ENCODE measurements at regions not wholly inside any gene's neighbourhood (a gene's known extent, or its start where the extent isn't known, plus 50 kb on each side); places are given as distances from the start of the nearest gene placed in this dataset.

DNA sequence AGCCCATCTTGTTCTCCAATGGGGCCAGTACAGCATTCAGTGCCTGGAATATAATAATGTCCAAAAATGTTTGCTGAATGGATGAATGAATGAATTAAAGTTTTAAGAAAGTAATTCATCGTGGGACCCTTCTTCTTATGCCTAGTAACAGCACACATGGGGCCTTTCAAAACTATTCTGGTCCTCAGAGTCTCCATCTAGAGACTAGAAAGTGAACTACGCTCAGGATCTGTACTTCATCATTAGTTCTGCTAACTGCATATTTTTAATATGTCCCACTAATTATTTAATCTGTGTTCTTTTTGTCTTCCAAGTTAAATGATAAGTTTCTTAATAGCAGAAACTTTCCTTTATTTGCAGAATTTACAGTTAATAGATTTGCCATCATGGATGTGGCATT, 172.5 kb downstream of the SMAD2 start:
- no peak for DNase-seq
- Histone ChIP-seq H3K9me3 (ENCODE audit: control insufficient read depth in 2 of 2, insufficient read depth in 1 of 2, low read depth in 1 of 2, low read length in 1 of 2) (peaks cover 0 to 2% of the 10 kb centered on the region in 2 donors), H3K36me3 (ENCODE audit: control insufficient read depth in 3 of 3, insufficient read depth in 2 of 3, low read depth in 1 of 3, low read length in 3 of 3) (no peaks in the 10 kb centered on the region), H3K4me3 (ENCODE audit: low read depth in 1 of 3, low read length in 3 of 3) (no peak overlapping the region), H3K27ac (ENCODE audit: low read depth in 1 of 3, low read length in 2 of 3) (no peak overlapping the region), H3K27me3 (ENCODE audit: control insufficient read depth in 3 of 3, insufficient read depth in 3 of 3, low read length in 3 of 3) (peaks cover 0 to 4% (median 3%) of the 10 kb centered on the region in 3 donors), H3K4me1 (ENCODE audit: control insufficient read depth in 3 of 3, insufficient read depth in 2 of 3, low read depth in 1 of 3, low read length in 2 of 3) (no peaks in the 10 kb centered on the region)
- no peak for FAIRE-seq
- 58 to 65% (median 61%) methylated on average over 2 of the region's 2 CpGs for WGBS, 3 donors

DNA sequence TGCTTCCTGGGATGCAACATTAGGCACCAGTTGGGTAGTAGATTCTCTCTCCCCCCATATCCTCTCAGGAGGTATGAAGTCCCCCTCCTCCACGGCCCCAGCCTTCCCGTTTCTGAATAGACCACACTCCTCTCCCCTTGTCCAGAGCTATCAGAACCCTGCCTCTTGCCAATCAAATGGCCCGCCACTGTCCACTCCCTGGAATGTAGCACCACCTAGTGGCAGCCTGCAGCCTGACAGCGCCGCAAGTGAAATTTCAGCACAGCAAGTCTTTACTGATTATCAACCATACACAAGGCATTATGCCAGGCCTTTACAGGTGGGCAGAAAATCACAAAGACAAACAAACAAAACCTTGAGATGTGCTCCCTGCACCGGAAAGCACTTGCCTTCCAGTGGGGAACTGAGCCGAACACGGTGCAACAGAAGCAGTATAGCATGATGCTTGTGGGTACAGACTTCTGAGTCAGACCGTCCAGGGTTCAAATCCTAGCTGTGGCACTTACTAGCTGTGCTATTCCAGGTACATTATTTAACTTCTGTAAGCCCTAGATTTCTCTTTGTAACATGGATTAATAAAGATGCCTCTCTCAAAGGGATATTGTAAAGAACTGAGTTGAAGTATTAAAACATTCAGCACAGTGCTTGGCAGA, 174.0 kb downstream of the SMAD2 start:
- peaks cover 0 to 2% of the 10 kb centered on the region in 2 donors for H3K9me3 ChIP-seq (ENCODE audit: control insufficient read depth in 2 of 2, insufficient read depth in 1 of 2, low read depth in 1 of 2, low read length in 1 of 2)
- 16 to 23% (median 18%) methylated on average over 9 of the region's 9 CpGs for WGBS, 3 donors
- H3K27me3 ChIP-seq (ENCODE audit: control insufficient read depth in 3 of 3, insufficient read depth in 3 of 3, low read length in 3 of 3) = peaks cover 0 to 4% (median 3%) of the 10 kb centered on the region in 3 donors
- H3K36me3 ChIP-seq (ENCODE audit: control insufficient read depth in 3 of 3, insufficient read depth in 2 of 3, low read depth in 1 of 3, low read length in 3 of 3) = no peaks in the 10 kb centered on the region
- DNase-seq (peak; percentile 45 to 62), FAIRE-seq (no peak)
- no peak overlapping the region for H3K27ac ChIP-seq (ENCODE audit: low read depth in 1 of 3, low read length in 2 of 3)
- H3K4me1 ChIP-seq (ENCODE audit: control insufficient read depth in 3 of 3, insufficient read depth in 2 of 3, low read depth in 1 of 3, low read length in 2 of 3) = no peaks in the 10 kb centered on the region
- no peak overlapping the region for H3K4me3 ChIP-seq (ENCODE audit: low read depth in 1 of 3, low read length in 3 of 3)

DNA sequence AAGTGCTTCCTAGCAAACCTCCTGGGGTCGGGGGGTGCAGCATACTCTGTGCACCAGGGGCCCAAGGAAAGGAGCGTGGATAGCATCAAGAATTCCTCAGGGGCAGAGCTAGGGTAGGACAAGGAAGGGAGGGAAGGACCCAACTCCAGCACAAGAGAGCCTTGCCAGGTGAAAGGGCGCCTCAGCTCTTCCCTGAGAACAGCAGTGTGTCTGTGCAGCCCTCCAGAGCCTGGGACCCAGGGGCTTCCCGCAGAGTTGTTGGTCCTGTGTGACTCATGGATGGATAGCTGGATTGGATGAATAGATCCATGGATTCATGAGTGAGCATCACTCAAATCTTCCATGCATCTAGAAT, 175.4 kb downstream of the SMAD2 start:
- H3K27ac ChIP-seq (ENCODE audit: low read depth in 1 of 3, low read length in 2 of 3) = no peak overlapping the region
- peaks cover 0 to 2% of the 10 kb centered on the region in 2 donors for H3K9me3 ChIP-seq (ENCODE audit: control insufficient read depth in 2 of 2, insufficient read depth in 1 of 2, low read depth in 1 of 2, low read length in 1 of 2)

DNA sequence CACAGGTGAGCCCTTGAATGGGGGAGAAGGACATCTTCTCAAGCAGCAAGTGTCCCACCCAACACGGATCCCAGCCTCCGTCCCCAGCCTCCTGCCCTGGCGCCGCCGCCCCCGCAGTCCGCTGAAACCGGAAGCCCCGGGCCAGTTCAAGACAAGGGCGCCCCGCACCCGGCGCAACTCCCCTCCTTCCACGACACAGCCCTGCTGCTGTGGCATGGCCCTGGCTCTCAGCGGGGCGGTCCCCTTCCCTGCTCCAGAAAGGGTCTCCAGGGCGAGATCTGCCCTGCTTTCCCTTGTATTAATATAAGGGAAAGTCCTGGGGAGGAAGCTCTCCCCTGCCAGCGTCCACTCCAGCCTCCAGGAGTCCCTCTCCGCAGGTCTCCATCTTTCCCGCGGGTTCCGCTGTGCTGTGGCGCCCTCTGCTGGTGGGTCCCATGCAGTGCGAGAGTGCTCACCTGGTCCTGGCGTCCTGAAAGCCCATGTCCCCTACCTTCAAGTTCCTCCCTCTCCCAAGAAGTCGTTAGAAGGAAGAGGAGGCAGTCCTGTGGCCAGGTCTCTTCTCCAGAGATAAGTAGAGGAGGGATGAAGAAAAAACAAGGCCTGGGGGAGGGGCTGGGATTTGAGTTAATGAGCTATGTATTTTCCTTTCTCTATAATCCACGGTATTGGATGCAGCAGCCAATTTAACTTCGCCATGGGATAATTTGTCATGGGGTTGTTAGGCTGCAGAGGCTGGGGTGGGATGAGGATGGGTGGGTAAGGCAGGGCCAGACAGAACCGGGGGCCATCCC, 176.0 kb downstream of the SMAD2 start:
- FAIRE-seq (no peak), DNase-seq (peak; percentile 12 to 30)
- Histone ChIP-seq H3K27ac (ENCODE audit: low read depth in 1 of 3, low read length in 2 of 3) (no peak overlapping the region), H3K9me3 (ENCODE audit: control insufficient read depth in 2 of 2, insufficient read depth in 1 of 2, low read depth in 1 of 2, low read length in 1 of 2) (no peaks in the 10 kb centered on the region), H3K4me1 (ENCODE audit: control insufficient read depth in 3 of 3, insufficient read depth in 2 of 3, low read depth in 1 of 3, low read length in 2 of 3) (no peaks in the 10 kb centered on the region), H3K36me3 (ENCODE audit: control insufficient read depth in 3 of 3, insufficient read depth in 2 of 3, low read depth in 1 of 3, low read length in 3 of 3) (no peaks in the 10 kb centered on the region), H3K4me3 (ENCODE audit: low read depth in 1 of 3, low read length in 3 of 3) (no peak overlapping the region), H3K27me3 (ENCODE audit: control insufficient read depth in 3 of 3, insufficient read depth in 3 of 3, low read length in 3 of 3) (peaks cover 0 to 4% (median 3%) of the 10 kb centered on the region in 3 donors)
- 49 to 59% (median 52%) methylated on average over 27 to 29 of the region's 29 CpGs for WGBS, 3 donors

More for the DNA sequence above, 175.4 kb downstream of the SMAD2 start:
- FAIRE-seq = no peak
- Histone ChIP-seq H3K36me3 (ENCODE audit: control insufficient read depth in 3 of 3, insufficient read depth in 2 of 3, low read depth in 1 of 3, low read length in 3 of 3) (no peaks in the 10 kb centered on the region), H3K4me1 (ENCODE audit: control insufficient read depth in 3 of 3, insufficient read depth in 2 of 3, low read depth in 1 of 3, low read length in 2 of 3) (no peaks in the 10 kb centered on the region), H3K4me3 (ENCODE audit: low read depth in 1 of 3, low read length in 3 of 3) (no peak overlapping the region), H3K27me3 (ENCODE audit: control insufficient read depth in 3 of 3, insufficient read depth in 3 of 3, low read length in 3 of 3) (peaks cover 0 to 4% (median 3%) of the 10 kb centered on the region in 3 donors)
- WGBS, 3 donors = 63 to 83% (median 79%) methylated on average over 3 to 4 of the region's 4 CpGs
- no peak for DNase-seq

DNA sequence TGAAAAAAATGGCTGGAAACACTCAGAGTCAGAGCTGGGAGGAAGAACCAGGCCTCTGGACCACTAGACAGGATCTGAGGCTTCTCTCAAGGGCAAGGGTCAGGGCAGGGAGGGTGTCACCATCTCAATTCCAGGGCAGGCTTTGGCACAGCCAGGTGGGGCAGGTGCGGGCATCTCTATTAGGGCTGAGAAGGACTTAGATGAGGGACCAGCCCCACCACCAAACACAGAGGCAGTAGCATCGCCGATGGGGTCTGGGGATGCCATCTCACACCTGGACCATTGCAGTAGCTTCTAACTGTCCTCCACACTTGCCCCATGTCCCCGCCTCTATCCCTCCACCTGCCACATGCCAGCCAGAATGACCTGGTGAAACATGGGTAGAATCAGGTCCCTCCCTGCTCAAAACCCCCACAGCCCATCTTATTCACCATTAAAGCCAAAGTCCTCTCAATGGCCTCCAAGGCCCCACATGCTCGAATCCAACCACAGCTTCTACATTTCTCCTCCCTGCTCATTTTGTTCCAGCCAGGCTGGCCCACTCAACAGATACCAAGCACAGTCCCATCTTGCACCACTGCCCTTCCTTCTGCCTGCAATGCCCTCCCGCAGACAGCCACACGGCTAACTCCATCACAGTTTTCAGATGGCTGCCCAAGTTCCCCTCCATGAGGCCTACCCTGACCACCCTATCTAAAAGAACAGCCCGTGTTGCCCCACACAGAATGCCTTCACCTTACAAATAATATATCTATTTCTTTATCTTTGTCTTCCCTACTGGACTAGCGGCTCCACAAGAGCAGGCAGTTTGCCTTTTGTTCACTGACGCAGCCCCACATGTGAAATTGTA, 177.4 kb downstream of the SMAD2 start:
- 87 to 90% (median 89%) methylated on average over 10 of the region's 10 CpGs for WGBS, 3 donors
- Histone ChIP-seq H3K36me3 (ENCODE audit: control insufficient read depth in 3 of 3, insufficient read depth in 2 of 3, low read depth in 1 of 3, low read length in 3 of 3) (no peaks in the 10 kb centered on the region), H3K27me3 (ENCODE audit: control insufficient read depth in 3 of 3, insufficient read depth in 3 of 3, low read length in 3 of 3) (peaks cover 0 to 7% (median 3%) of the 10 kb centered on the region in 3 donors), H3K27ac (ENCODE audit: low read depth in 1 of 3, low read length in 2 of 3) (no peak overlapping the region), H3K4me3 (ENCODE audit: low read depth in 1 of 3, low read length in 3 of 3) (no peak overlapping the region), H3K9me3 (ENCODE audit: control insufficient read depth in 2 of 2, insufficient read depth in 1 of 2, low read depth in 1 of 2, low read length in 1 of 2) (no peaks in the 10 kb centered on the region), H3K4me1 (ENCODE audit: control insufficient read depth in 3 of 3, insufficient read depth in 2 of 3, low read depth in 1 of 3, low read length in 2 of 3) (no peaks in the 10 kb centered on the region)
- no peak for FAIRE-seq
- no peak for DNase-seq

DNA sequence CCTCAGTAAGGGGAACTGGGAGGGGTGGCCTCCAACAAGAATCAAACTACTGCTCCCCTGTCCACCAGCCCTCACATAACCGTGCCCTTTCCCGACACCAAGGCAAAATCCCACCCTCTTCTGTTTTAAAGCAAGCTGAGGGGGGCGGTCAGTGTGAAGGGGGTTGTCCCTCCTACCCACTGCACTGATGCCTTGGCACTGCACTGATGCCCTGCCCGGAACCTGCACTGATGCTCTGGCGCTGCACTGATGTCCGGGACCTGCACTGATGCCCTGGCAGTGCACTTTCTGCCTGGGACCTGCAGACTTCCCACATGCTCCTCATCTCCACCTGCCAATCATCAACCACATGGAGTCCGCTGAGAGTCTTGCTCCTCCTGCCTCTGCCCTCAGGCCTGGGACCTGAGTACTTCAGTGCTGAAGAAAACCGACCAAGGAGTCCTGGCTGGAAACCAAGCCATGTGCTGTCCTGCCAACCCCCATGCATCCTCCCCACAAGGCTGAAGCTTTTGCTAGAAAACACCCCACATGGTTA, 179.5 kb downstream of the SMAD2 start:
- Histone ChIP-seq H3K27me3 (ENCODE audit: control insufficient read depth in 3 of 3, insufficient read depth in 3 of 3, low read length in 3 of 3) (peaks cover 0 to 10% (median 4%) of the 10 kb centered on the region in 3 donors), H3K9me3 (ENCODE audit: control insufficient read depth in 2 of 2, insufficient read depth in 1 of 2, low read depth in 1 of 2, low read length in 1 of 2) (no peaks in the 10 kb centered on the region), H3K4me3 (ENCODE audit: low read depth in 1 of 3, low read length in 3 of 3) (no peak overlapping the region), H3K36me3 (ENCODE audit: control insufficient read depth in 3 of 3, insufficient read depth in 2 of 3, low read depth in 1 of 3, low read length in 3 of 3) (no peaks in the 10 kb centered on the region), H3K27ac (ENCODE audit: low read depth in 1 of 3, low read length in 2 of 3) (no peak overlapping the region), H3K4me1 (ENCODE audit: control insufficient read depth in 3 of 3, insufficient read depth in 2 of 3, low read depth in 1 of 3, low read length in 2 of 3) (no peaks in the 10 kb centered on the region)
- WGBS, 3 donors = 78 to 86% (median 79%) methylated on average over 8 of the region's 8 CpGs
- FAIRE-seq (no peak), DNase-seq (no peak)

DNA sequence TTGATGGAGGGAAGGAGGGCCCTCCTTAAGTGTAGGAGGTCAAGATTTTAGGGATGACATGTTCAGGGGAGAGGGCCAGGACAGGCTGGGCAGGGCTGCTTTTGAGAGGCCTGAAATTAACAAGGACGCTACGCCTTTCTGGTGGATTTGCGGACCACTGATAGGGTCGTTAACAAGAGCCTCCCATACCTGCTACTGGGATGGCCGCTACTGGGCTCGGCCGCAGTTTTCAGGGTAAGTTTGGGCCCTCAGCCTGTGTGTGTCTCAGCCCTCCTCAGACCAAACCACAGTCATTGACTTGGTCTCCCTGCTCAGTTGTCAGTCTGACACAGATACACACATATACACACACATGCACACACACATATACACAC, 180.9 kb downstream of the SMAD2 start:
- no peak for DNase-seq
- no peaks in the 10 kb centered on the region for H3K9me3 ChIP-seq (ENCODE audit: control insufficient read depth in 2 of 2, insufficient read depth in 1 of 2, low read depth in 1 of 2, low read length in 1 of 2)
- no peaks in the 10 kb centered on the region for H3K36me3 ChIP-seq (ENCODE audit: control insufficient read depth in 3 of 3, insufficient read depth in 2 of 3, low read depth in 1 of 3, low read length in 3 of 3)
- H3K4me1 ChIP-seq (ENCODE audit: control insufficient read depth in 3 of 3, insufficient read depth in 2 of 3, low read depth in 1 of 3, low read length in 2 of 3) = no peaks in the 10 kb centered on the region
- H3K27ac ChIP-seq (ENCODE audit: low read depth in 1 of 3, low read length in 2 of 3) = no peak overlapping the region
- FAIRE-seq = no peak
- no peak overlapping the region for H3K4me3 ChIP-seq (ENCODE audit: low read depth in 1 of 3, low read length in 3 of 3)
- H3K27me3 ChIP-seq (ENCODE audit: control insufficient read depth in 3 of 3, insufficient read depth in 3 of 3, low read length in 3 of 3) = peaks cover 0 to 11% (median 4%) of the 10 kb centered on the region in 3 donors
- 85 to 89% (median 88%) methylated on average over 7 of the region's 7 CpGs for WGBS, 3 donors
